ENCODE measurements at regions not wholly inside any gene's neighbourhood (a gene's known extent, or its start where the extent isn't known, plus 50 kb on each side); places are given as distances from the start of the nearest gene placed in this dataset.

DNA sequence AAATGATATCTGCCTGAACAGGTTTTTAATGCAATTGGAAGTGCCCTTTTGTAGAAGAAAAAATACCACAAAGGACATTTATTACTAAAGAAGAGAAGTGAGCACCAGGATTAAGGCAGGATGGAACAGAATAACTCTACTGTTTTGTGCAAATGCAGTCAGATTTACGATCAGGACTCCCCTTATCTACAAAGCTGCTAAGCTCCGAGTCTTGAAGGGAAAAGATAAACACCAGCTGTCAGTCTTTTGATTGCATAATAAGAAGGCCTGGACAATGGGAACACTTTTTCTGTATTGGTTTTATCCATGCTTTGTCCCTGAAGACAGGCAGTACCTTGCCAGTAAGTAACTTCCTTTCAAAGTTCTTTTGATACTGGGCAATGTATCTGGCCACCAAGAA, 797.9 kb upstream of the SLC35B3 start:
- Mint-ChIP-seq H3K36me3 (ENCODE audit: insufficient read depth in 1 of 3, low read depth in 3 of 3) (no peaks in the 10 kb centered on the region; a peak in 1 of 7 replicates), H3K4me1 (no peaks in the 10 kb centered on the region; a peak in 1 of 4 replicates), H3K9me3 (peaks cover 0 to 2% of the 10 kb centered on the region in 2 experiments; a peak in 2 of 5 replicates), H3K27me3 (ENCODE audit: low read depth) (no peaks in the 10 kb centered on the region), H3K27ac (no peak overlapping the region), H3K4me3 (no peak overlapping the region)
- Histone ChIP-seq H3K4ac (ENCODE audit: low read depth, low read length) (no peak overlapping the region), H2BK20ac (ENCODE audit: low read depth, low read length, poor library complexity, severe bottlenecking) (no peak overlapping the region), H2AFZ (ENCODE audit: low read length) (no peak overlapping the region), H3K9me3 (ENCODE audit: control insufficient read depth, low read depth, low read length) (no peaks in the 10 kb centered on the region), H4K8ac (replicated peaks; ENCODE audit: insufficient read length, low read depth, low read length) (no peak overlapping the region), H3K9ac (ENCODE audit: extremely low read depth, insufficient read length, low read length) (no peak overlapping the region), H3K56ac (ENCODE audit: insufficient read length, low read depth, low read length) (no peak overlapping the region), H2AK5ac (ENCODE audit: insufficient read length, low read length) (no peak overlapping the region), H3K18ac (ENCODE audit: insufficient read length, low read depth, low read length) (no peak overlapping the region), H2BK120ac (ENCODE audit: low read depth, low read length, poor library complexity, severe bottlenecking) (no peak overlapping the region), H3K4me2 (ENCODE audit: insufficient read depth, insufficient read length, low read length) (no peak overlapping the region), H3T11ph (ENCODE audit: low read length) (no peak overlapping the region), H4K91ac (ENCODE audit: insufficient read length, low read depth, low read length) (no peak overlapping the region), H2BK5ac (ENCODE audit: insufficient read length, low read length) (no peak overlapping the region), H3K79me1 (ENCODE audit: insufficient read depth, low read depth, low read length, poor library complexity, severe bottlenecking) (no peaks in the 10 kb centered on the region), H2BK12ac (ENCODE audit: insufficient read length, low read depth, low read length) (no peak overlapping the region), H3K23ac (ENCODE audit: insufficient read length, low read depth, low read length) (no peak overlapping the region), H3K4me1 (ENCODE audit: insufficient read depth, low read length) (no peaks in the 10 kb centered on the region), H3K27me3 (ENCODE audit: insufficient read depth, low read length) (no peaks in the 10 kb centered on the region), H3K14ac (ENCODE audit: insufficient read depth, low read length) (no peak overlapping the region), H3K79me2 (ENCODE audit: insufficient read depth, low read length) (no peaks in the 10 kb centered on the region), H3K27ac (ENCODE audit: insufficient read length, low read depth, low read length) (no peak overlapping the region), H4K20me1 (ENCODE audit: control insufficient read depth, insufficient read depth, insufficient read length) (no peaks in the 10 kb centered on the region), H3K23me2 (ENCODE audit: insufficient read length, low read depth, low read length, poor library complexity, severe bottlenecking) (no peaks in the 10 kb centered on the region), H2BK15ac (ENCODE audit: low read depth, low read length) (no peak overlapping the region), H4K5ac (ENCODE audit: insufficient read length, low read depth, low read length) (no peak overlapping the region)
- TF ChIP-seq, protein P1, sequence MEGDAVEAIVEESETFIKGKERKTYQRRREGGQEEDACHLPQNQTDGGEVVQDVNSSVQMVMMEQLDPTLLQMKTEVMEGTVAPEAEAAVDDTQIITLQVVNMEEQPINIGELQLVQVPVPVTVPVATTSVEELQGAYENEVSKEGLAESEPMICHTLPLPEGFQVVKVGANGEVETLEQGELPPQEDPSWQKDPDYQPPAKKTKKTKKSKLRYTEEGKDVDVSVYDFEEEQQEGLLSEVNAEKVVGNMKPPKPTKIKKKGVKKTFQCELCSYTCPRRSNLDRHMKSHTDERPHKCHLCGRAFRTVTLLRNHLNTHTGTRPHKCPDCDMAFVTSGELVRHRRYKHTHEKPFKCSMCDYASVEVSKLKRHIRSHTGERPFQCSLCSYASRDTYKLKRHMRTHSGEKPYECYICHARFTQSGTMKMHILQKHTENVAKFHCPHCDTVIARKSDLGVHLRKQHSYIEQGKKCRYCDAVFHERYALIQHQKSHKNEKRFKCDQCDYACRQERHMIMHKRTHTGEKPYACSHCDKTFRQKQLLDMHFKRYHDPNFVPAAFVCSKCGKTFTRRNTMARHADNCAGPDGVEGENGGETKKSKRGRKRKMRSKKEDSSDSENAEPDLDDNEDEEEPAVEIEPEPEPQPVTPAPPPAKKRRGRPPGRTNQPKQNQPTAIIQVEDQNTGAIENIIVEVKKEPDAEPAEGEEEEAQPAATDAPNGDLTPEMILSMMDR (conservative IDR thresholded peaks at IDR 0.05) = no peak
- WGBS (ENCODE audit: extremely low coverage, insufficient read length, low lambda C conversion rate) = no CpG with 5 or more reads among the region's 2 CpGs
- no peak for DNase-seq

All from H9 (cell line).